ENCODE measurements at regions not wholly inside any gene's neighbourhood (a gene's known extent, or its start where the extent isn't known, plus 50 kb on each side); places are given as distances from the start of the nearest gene placed in this dataset.

- Histone ChIP-seq H3K36me3 (ENCODE audit: control insufficient read depth, insufficient read depth, low read length) (no peaks in the 10 kb centered on the region), H3K9me3 (ENCODE audit: control insufficient read depth, low read length) (no peaks in the 10 kb centered on the region), H3K4me3 (ENCODE audit: insufficient read depth, low read depth, low read length, poor library complexity, severe bottlenecking) (no peak overlapping the region), H3K27ac (ENCODE audit: insufficient read depth, low read length, poor library complexity, severe bottlenecking) (no peak overlapping the region), H3K4me1 (ENCODE audit: control insufficient read depth, insufficient read depth, low read length, poor library complexity, severe bottlenecking) (no peaks in the 10 kb centered on the region), H3K27me3 (replicated peaks; ENCODE audit: control insufficient read depth, insufficient read depth, low read length, poor library complexity, severe bottlenecking) (no peaks in the 10 kb centered on the region)
- no peak for DNase-seq
Observed at GRCh38 chr1:30310966-30311742, 412.2 kb downstream of the MATN1 start.

GRCh38 chr1:30307182-30307581, 416.2 kb downstream of the MATN1 start:
- Histone ChIP-seq H3K27me3 (replicated peaks; ENCODE audit: control insufficient read depth, insufficient read depth, low read length, poor library complexity, severe bottlenecking) (no peaks in the 10 kb centered on the region), H3K9me3 (ENCODE audit: control insufficient read depth, low read length) (no peaks in the 10 kb centered on the region), H3K4me1 (ENCODE audit: control insufficient read depth, insufficient read depth, low read length, poor library complexity, severe bottlenecking) (no peaks in the 10 kb centered on the region), H3K36me3 (ENCODE audit: control insufficient read depth, insufficient read depth, low read length) (no peaks in the 10 kb centered on the region), H3K4me3 (ENCODE audit: insufficient read depth, low read depth, low read length, poor library complexity, severe bottlenecking) (no peak overlapping the region), H3K27ac (ENCODE audit: insufficient read depth, low read length, poor library complexity, severe bottlenecking) (no peak overlapping the region)
- no peak for DNase-seq

- Histone ChIP-seq H3K27ac (ENCODE audit: insufficient read depth, low read length, poor library complexity, severe bottlenecking) (no peak overlapping the region), H3K27me3 (replicated peaks; ENCODE audit: control insufficient read depth, insufficient read depth, low read length, poor library complexity, severe bottlenecking) (no peaks in the 10 kb centered on the region), H3K9me3 (ENCODE audit: control insufficient read depth, low read length) (no peaks in the 10 kb centered on the region), H3K36me3 (ENCODE audit: control insufficient read depth, insufficient read depth, low read length) (no peaks in the 10 kb centered on the region), H3K4me3 (ENCODE audit: insufficient read depth, low read depth, low read length, poor library complexity, severe bottlenecking) (no peak overlapping the region), H3K4me1 (ENCODE audit: control insufficient read depth, insufficient read depth, low read length, poor library complexity, severe bottlenecking) (no peaks in the 10 kb centered on the region)
- no peak for DNase-seq
Observed at GRCh38 chr1:30305519-30305918, 417.9 kb downstream of the MATN1 start.

GRCh38 chr1:30305061-30305460, 418.3 kb downstream of the MATN1 start:
- Histone ChIP-seq H3K36me3 (ENCODE audit: control insufficient read depth, insufficient read depth, low read length) (no peaks in the 10 kb centered on the region), H3K4me3 (ENCODE audit: insufficient read depth, low read depth, low read length, poor library complexity, severe bottlenecking) (no peak overlapping the region), H3K9me3 (ENCODE audit: control insufficient read depth, low read length) (no peaks in the 10 kb centered on the region), H3K4me1 (ENCODE audit: control insufficient read depth, insufficient read depth, low read length, poor library complexity, severe bottlenecking) (no peaks in the 10 kb centered on the region), H3K27ac (ENCODE audit: insufficient read depth, low read length, poor library complexity, severe bottlenecking) (no peak overlapping the region), H3K27me3 (replicated peaks; ENCODE audit: control insufficient read depth, insufficient read depth, low read length, poor library complexity, severe bottlenecking) (no peaks in the 10 kb centered on the region)
- DNase-seq: no peak

- no peaks in the 10 kb centered on the region for H3K4me1 ChIP-seq (ENCODE audit: control insufficient read depth, insufficient read depth, low read length, poor library complexity, severe bottlenecking)
- no peaks in the 10 kb centered on the region for H3K36me3 ChIP-seq (ENCODE audit: control insufficient read depth, insufficient read depth, low read length)
- no peaks in the 10 kb centered on the region for H3K9me3 ChIP-seq (ENCODE audit: control insufficient read depth, low read length)
- no peak overlapping the region for H3K4me3 ChIP-seq (ENCODE audit: insufficient read depth, low read depth, low read length, poor library complexity, severe bottlenecking)
- no peak overlapping the region for H3K27ac ChIP-seq (ENCODE audit: insufficient read depth, low read length, poor library complexity, severe bottlenecking)
- no peak for DNase-seq
- H3K27me3 ChIP-seq (replicated peaks; ENCODE audit: control insufficient read depth, insufficient read depth, low read length, poor library complexity, severe bottlenecking): no peaks in the 10 kb centered on the region
Observed at GRCh38 chr1:30304080-30304479, 419.3 kb downstream of the MATN1 start.

- Histone ChIP-seq H3K27ac (ENCODE audit: insufficient read depth, low read length, poor library complexity, severe bottlenecking) (no peak overlapping the region), H3K27me3 (replicated peaks; ENCODE audit: control insufficient read depth, insufficient read depth, low read length, poor library complexity, severe bottlenecking) (no peaks in the 10 kb centered on the region), H3K36me3 (ENCODE audit: control insufficient read depth, insufficient read depth, low read length) (no peaks in the 10 kb centered on the region), H3K4me1 (ENCODE audit: control insufficient read depth, insufficient read depth, low read length, poor library complexity, severe bottlenecking) (no peaks in the 10 kb centered on the region), H3K9me3 (ENCODE audit: control insufficient read depth, low read length) (no peaks in the 10 kb centered on the region), H3K4me3 (ENCODE audit: insufficient read depth, low read depth, low read length, poor library complexity, severe bottlenecking) (no peak overlapping the region)
- no peak for DNase-seq
Observed at GRCh38 chr1:30303387-30303786, 420.0 kb downstream of the MATN1 start.

- no peaks in the 10 kb centered on the region for H3K27me3 ChIP-seq (replicated peaks; ENCODE audit: control insufficient read depth, insufficient read depth, low read length, poor library complexity, severe bottlenecking)
- no peak overlapping the region for H3K27ac ChIP-seq (ENCODE audit: insufficient read depth, low read length, poor library complexity, severe bottlenecking)
- DNase-seq: no peak
- H3K9me3 ChIP-seq (ENCODE audit: control insufficient read depth, low read length): peaks cover under 1% of the 10 kb centered on the region
- H3K4me1 ChIP-seq (ENCODE audit: control insufficient read depth, insufficient read depth, low read length, poor library complexity, severe bottlenecking): no peaks in the 10 kb centered on the region
- H3K36me3 ChIP-seq (ENCODE audit: control insufficient read depth, insufficient read depth, low read length): no peaks in the 10 kb centered on the region
- H3K4me3 ChIP-seq (ENCODE audit: insufficient read depth, low read depth, low read length, poor library complexity, severe bottlenecking): no peak overlapping the region
Observed at GRCh38 chr1:30302858-30303257, 420.5 kb downstream of the MATN1 start.

- no peaks in the 10 kb centered on the region for H3K4me1 ChIP-seq (ENCODE audit: control insufficient read depth, insufficient read depth, low read length, poor library complexity, severe bottlenecking)
- no peak overlapping the region for H3K27ac ChIP-seq (ENCODE audit: insufficient read depth, low read length, poor library complexity, severe bottlenecking)
- DNase-seq: no peak
- no peak overlapping the region for H3K4me3 ChIP-seq (ENCODE audit: insufficient read depth, low read depth, low read length, poor library complexity, severe bottlenecking)
- no peaks in the 10 kb centered on the region for H3K36me3 ChIP-seq (ENCODE audit: control insufficient read depth, insufficient read depth, low read length)
- peaks cover 4% of the 10 kb centered on the region for H3K9me3 ChIP-seq (ENCODE audit: control insufficient read depth, low read length)
- no peaks in the 10 kb centered on the region for H3K27me3 ChIP-seq (replicated peaks; ENCODE audit: control insufficient read depth, insufficient read depth, low read length, poor library complexity, severe bottlenecking)
Observed at GRCh38 chr1:30300669-30301068, 422.7 kb downstream of the MATN1 start.

GRCh38 chr1:30299393-30299792, 424.0 kb downstream of the MATN1 start:
- Histone ChIP-seq H3K36me3 (ENCODE audit: control insufficient read depth, insufficient read depth, low read length) (no peaks in the 10 kb centered on the region), H3K27ac (ENCODE audit: insufficient read depth, low read length, poor library complexity, severe bottlenecking) (no peak overlapping the region), H3K4me1 (ENCODE audit: control insufficient read depth, insufficient read depth, low read length, poor library complexity, severe bottlenecking) (no peaks in the 10 kb centered on the region), H3K4me3 (ENCODE audit: insufficient read depth, low read depth, low read length, poor library complexity, severe bottlenecking) (no peak overlapping the region), H3K27me3 (replicated peaks; ENCODE audit: control insufficient read depth, insufficient read depth, low read length, poor library complexity, severe bottlenecking) (no peaks in the 10 kb centered on the region), H3K9me3 (ENCODE audit: control insufficient read depth, low read length) (peaks cover 4% of the 10 kb centered on the region)
- DNase-seq: no peak

- no peaks in the 10 kb centered on the region for H3K4me1 ChIP-seq (ENCODE audit: control insufficient read depth, insufficient read depth, low read length, poor library complexity, severe bottlenecking)
- DNase-seq: no peak
- no peaks in the 10 kb centered on the region for H3K27me3 ChIP-seq (replicated peaks; ENCODE audit: control insufficient read depth, insufficient read depth, low read length, poor library complexity, severe bottlenecking)
Observed at GRCh38 chr1:30295674-30296073, 427.7 kb downstream of the MATN1 start.

More at GRCh38 chr1:30295674-30296073, 427.7 kb downstream of the MATN1 start:
- Histone ChIP-seq H3K4me3 (ENCODE audit: insufficient read depth, low read depth, low read length, poor library complexity, severe bottlenecking) (no peak overlapping the region), H3K36me3 (ENCODE audit: control insufficient read depth, insufficient read depth, low read length) (no peaks in the 10 kb centered on the region), H3K27ac (ENCODE audit: insufficient read depth, low read length, poor library complexity, severe bottlenecking) (no peak overlapping the region), H3K9me3 (ENCODE audit: control insufficient read depth, low read length) (peaks cover 4% of the 10 kb centered on the region)
